KMS-11 (cell line): ENCODE measurements at regions not wholly inside any gene's neighbourhood (a gene's known extent, or its start where the extent isn't known, plus 50 kb on each side); places are given as distances from the start of the nearest gene placed in this dataset.

Source experiments
- H2AFZ ChIP-seq: fragments of 200-600 bp; sonication (generic); 2 replicates; pipeline ENCODE4 v1.6.1; 2016; ENCODE audit warnings: antibody characterized with exemption, mixed run types, low read depth
- H3K27ac ChIP-seq: fragments of 200-600 bp; sonication (generic); 2 replicates; pipeline ENCODE4 v1.6.1; 2016; ENCODE audit warnings: mild to moderate bottlenecking, mixed run types
- H3K27me3 ChIP-seq: fragments of 200-600 bp; sonication (generic); 2 replicates; pipeline ENCODE4 v1.6.1; 2017; ENCODE audit warnings: mild to moderate bottlenecking, low read depth, mixed run types, moderate library complexity; ENCODE audit not compliant: insufficient read depth
- H3K36me3 ChIP-seq: fragments of 200-600 bp; sonication (generic); 2 replicates; pipeline ENCODE4 v1.6.1; 2017; ENCODE audit warnings: mild to moderate bottlenecking, mixed run types; ENCODE audit not compliant: insufficient read depth
- H3K4me1 ChIP-seq: fragments of 200-600 bp; sonication (generic); 2 replicates; pipeline ENCODE4 v1.6.1; 2016; ENCODE audit warnings: mild to moderate bottlenecking, low read depth, mixed run types; ENCODE audit not compliant: poor library complexity, severe bottlenecking
- H3K4me2 ChIP-seq: fragments of 200-600 bp; sonication (generic); 2 replicates; pipeline ENCODE4 v1.7.0; 2016; ENCODE audit warnings: mild to moderate bottlenecking, mixed run types
- H3K4me3 ChIP-seq: fragments of 200-600 bp; sonication (generic); IDR thresholded peaks from 2 replicates; pipeline ENCODE4 v1.6.1; 2017; ENCODE audit warnings: low read depth, low read length, mixed read lengths; ENCODE audit not compliant: insufficient read depth
- H3K79me2 ChIP-seq: fragments of 200-600 bp; sonication (generic); 2 replicates; pipeline ENCODE4 v1.6.1; 2016; ENCODE audit warnings: low read depth, mixed run types; ENCODE audit not compliant: insufficient read depth
- H3K9ac ChIP-seq: fragments of 200-600 bp; sonication (generic); 2 replicates; pipeline ENCODE4 v1.6.1; 2016; ENCODE audit warnings: mild to moderate bottlenecking, mixed run types
- H4K20me1 ChIP-seq: fragments of 200-600 bp; sonication (generic); 2 replicates; pipeline ENCODE4 v1.6.1; 2016; ENCODE audit warnings: mild to moderate bottlenecking, mixed run types; ENCODE audit not compliant: insufficient read depth
- CTCF ChIP-seq: fragments of 200-600 bp; sonication (generic); conservative IDR thresholded peaks from 2 replicates; pipeline ENCODE4 v1.6.1; 2017; ENCODE audit warnings: low read depth, mild to moderate bottlenecking, antibody characterized with exemption, low read length, moderate library complexity, mixed read lengths

- no peaks in the 10 kb centered on the region for H3K27me3 ChIP-seq
- H2AFZ ChIP-seq: peak overlapping the region; percentile 32; the same call in 1 of the 2 replicates
- no peak for TF ChIP-seq CTCF
- H3K4me3 ChIP-seq: no peak overlapping the region
- H3K4me2 ChIP-seq: peak overlapping the region; percentile 96
- H3K27ac ChIP-seq: peak overlapping the region; percentile 97
- H3K9ac ChIP-seq: peak overlapping the region; percentile 77
- H3K4me1 ChIP-seq: peaks cover 85% of the 10 kb centered on the region
- H3K36me3 ChIP-seq: no peaks in the 10 kb centered on the region
- no peaks in the 10 kb centered on the region for H4K20me1 ChIP-seq
- H3K79me2 ChIP-seq: no peaks in the 10 kb centered on the region
These were observed 85.2 kb upstream of the DCLK2 start for GRCh38 chr4:149993030-149993429.

- no peaks in the 10 kb centered on the region for H4K20me1 ChIP-seq
- H3K79me2 ChIP-seq: no peaks in the 10 kb centered on the region
- peaks cover 99% of the 10 kb centered on the region for H3K4me1 ChIP-seq
- H3K27me3 ChIP-seq: no peaks in the 10 kb centered on the region
- no peak for TF ChIP-seq CTCF
- no peaks in the 10 kb centered on the region for H3K36me3 ChIP-seq
- no peak overlapping the region for H3K9ac ChIP-seq
- H3K27ac ChIP-seq: peak overlapping the region; percentile 97; the same call in 1 of the 2 replicates
- H3K4me2 ChIP-seq: peak overlapping the region; percentile 96; the same call in 1 of the 2 replicates
- peak overlapping the region; percentile 11; the same call in 1 of the 2 replicates for H2AFZ ChIP-seq
- no peak overlapping the region for H3K4me3 ChIP-seq
These were observed 83.0 kb upstream of the DCLK2 start for GRCh38 chr4:149995134-149995756.

- no peaks in the 10 kb centered on the region for H4K20me1 ChIP-seq
- H3K4me3 ChIP-seq: no peak overlapping the region
- TF ChIP-seq CTCF: no peak
- H3K4me1 ChIP-seq: peaks cover 82% of the 10 kb centered on the region
- H3K36me3 ChIP-seq: no peaks in the 10 kb centered on the region
- peak overlapping the region; percentile 72 for H3K27ac ChIP-seq
- peak overlapping the region; percentile 47 for H3K4me2 ChIP-seq
- H3K27me3 ChIP-seq: no peaks in the 10 kb centered on the region
- no peaks in the 10 kb centered on the region for H3K79me2 ChIP-seq
- H3K9ac ChIP-seq: peak overlapping the region; percentile 15; the same call in 1 of the 2 replicates
- peak overlapping the region; percentile 87 for H2AFZ ChIP-seq
These were observed 80.3 kb upstream of the DCLK2 start for GRCh38 chr4:149997881-149998421.

GRCh38 chr4:149999485-150000074 is 78.7 kb upstream of the DCLK2 start:
- Histone ChIP-seq H3K4me2 (no peak overlapping the region), H3K27me3 (no peaks in the 10 kb centered on the region), H3K36me3 (no peaks in the 10 kb centered on the region), H2AFZ (no peak overlapping the region), H3K27ac (no peak overlapping the region), H3K4me3 (no peak overlapping the region), H3K79me2 (no peaks in the 10 kb centered on the region), H3K9ac (no peak overlapping the region), H3K4me1 (peaks cover 66% of the 10 kb centered on the region), H4K20me1 (no peaks in the 10 kb centered on the region)
- TF ChIP-seq CTCF: peak; percentile 76
